Activated CD4-positive, alpha-beta T cell treated with anti-CD3 and anti-CD28 coated beads for 48 hours (primary cell): ENCODE measurements at regions not wholly inside any gene's neighbourhood (a gene's known extent, or its start where the extent isn't known, plus 50 kb on each side); places are given as distances from the start of the nearest gene placed in this dataset.
"Not testable (repeated sequence)": the region's sequence is repeated elsewhere in the genome, so short reads cannot be mapped to it uniquely, and the experiment has no call there.

Experiments
- DNase-seq: peaks from one replicate; pipeline ENCODE4 v3.0.0-alpha.2; 2020

DNA sequence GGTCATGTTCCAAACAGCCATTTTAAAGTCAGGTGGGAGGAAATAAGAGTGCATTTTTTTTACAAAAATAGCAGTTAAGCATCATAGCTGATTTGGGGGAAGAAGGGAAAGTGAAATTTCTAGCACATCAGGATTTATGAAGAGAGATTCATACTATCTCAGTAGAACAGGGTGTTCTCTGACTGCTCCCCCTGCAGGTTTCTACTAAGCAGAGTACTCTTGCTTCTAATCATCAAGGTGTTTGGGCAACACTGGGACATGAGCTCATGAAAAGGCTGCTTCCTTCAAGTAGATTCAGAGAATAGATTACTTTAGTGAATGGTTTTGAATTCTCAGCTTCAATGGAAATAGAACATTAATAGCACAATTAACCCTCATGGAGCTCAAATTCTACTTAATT is 591.4 kb upstream of the PCDH10 start:
- DNase-seq, result no peak

DNA sequence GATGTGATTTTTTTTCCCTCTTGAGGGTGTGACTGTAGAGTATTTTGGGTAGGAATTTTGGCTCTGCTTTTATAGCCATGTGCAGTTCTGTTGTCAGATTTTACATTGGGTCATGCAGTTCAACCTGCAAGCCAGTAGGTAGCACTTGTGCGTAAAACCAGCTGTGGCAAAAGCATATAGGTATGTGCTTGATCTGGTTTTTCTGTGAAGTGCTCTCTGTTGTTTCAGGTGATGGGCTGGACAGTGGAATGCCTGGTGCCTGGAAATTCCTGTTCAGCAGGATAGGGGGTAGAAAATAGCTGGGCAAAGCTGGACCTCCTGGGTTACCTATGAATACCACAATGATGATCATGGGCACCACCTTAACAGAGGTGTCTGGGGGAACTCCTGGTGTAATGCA is 584.2 kb upstream of the PCDH10 start:
- no peak for DNase-seq

DNA sequence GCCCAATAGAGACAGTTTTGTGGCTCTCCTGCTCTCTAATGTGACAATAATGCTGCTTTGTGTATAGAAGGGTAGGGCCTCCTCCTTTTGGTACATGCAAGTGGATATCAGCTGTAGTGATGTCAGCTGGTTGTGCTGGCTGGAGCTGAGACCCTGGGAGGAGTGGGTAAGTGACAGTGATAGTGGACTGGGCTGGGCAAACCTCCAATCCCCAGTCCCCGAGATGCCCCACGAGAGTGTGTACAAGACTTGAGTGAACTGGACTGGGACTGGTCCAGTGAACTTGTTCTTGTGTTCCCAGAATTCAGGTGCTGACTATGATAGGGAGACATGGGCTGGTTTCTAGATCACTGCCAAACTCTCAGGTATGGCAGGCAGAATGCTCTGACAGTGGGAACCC is 583.6 kb upstream of the PCDH10 start:
- no peak for DNase-seq

DNA sequence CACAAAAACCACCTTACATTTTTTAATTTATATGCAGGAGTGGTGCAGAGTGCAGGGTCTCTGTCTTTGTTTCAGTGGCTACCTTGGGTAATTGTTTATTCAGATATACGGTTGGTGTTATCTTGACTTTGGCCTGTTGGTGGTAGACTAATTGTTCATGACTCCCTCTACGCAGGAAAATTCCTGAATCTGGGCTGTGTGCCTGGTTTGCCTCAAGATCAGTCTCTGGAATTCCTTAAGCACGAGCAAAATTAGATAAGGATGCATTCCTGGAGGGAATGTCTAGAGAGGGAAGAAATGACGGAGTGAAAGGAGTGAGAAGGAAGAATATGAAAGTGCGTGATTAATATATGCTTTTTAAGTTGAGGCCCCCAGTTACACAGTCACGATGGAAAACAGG is 576.9 kb upstream of the PCDH10 start:
- DNase-seq, result no peak

DNA sequence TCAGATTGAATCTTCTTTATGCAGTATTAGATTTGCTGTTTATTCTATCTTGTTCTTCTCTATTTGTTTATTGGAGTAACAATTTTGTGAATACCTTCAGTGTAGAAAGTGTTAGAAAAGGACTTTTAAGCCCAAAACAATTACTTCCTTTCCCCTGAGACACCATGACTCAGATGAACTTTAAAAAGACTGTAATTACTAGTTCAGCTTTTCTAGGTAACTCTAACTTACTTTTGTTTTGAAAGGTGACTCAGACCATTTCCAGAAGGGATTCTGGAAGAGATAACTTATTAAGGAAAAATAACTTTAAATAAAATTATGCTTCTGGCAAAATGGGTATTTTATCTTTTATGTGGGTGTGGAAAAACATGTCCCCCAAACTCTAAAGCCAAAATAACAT is 561.5 kb upstream of the PCDH10 start:
- no peak for DNase-seq

DNA sequence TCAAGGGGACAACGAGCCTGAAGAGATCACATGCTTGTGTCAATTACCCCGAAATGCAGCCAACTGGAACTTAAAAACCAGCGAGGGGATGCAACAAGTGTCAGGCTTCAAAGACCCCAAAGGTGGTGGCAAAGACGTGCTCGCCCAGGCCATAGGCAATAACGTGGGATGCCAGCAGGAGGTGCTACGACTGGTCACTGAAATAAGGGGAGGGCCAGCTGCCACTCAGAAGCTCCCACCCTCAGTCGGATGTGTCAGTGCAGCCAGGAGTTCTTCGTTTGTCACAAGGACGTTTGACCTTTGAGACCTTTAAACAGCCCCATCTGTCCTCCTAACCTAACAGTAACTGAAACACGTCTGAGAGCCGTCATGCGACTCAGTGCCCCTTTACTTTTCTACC is 556.8 kb upstream of the PCDH10 start:
- no peak for DNase-seq

DNA sequence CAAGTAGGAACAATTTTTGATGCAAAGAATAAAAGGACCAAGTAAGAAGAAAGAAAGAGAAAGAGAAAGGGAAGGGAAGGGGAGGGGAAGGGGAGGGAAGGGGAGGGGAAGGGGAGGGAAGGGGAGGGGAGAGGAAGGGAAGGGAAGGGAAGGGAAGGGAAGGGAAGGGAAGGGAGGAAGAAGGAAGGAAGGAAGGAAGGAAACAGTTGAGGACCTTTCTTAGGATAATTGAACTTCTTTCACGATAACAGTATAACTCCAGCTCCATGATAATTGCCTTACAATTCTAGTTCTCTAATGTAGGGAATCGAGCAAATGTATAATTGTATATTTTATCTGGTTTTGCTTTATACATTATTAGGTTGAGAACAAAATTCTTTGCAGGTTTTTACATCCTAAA is 556.2 kb upstream of the PCDH10 start:
- no peak for DNase-seq

DNA sequence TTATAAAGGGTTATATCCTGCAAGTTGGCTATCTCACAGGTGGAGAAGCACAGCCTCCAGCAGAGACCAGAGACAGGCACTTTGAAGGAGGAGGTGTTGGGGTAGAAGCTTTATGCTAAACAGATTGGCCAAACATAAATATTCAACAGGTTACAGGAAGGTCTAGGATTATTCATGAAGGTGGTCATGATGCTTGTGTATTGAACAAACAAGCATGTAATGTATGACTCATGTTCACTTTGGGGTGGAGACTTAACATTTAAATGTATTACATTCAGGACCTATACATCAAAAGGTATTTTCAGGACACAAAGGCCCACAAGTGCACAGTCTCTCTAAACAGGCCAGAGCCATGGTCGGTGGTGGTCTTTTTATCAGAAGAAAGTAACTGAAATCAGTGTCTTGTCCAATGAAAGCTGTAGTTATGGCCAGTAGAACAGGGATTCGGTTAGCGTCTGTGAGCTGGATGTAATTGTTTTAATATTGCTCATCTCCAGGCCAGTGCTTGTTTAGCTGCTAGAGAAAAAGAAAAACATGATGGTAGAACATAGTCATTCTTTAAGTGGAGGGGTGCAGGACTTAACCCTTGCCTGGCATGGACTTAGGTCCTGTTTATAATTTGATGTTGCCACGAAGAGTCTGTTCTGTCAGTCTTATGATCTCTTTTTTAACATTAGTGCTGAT is 555.2 kb upstream of the PCDH10 start:
- DNase-seq, result no peak

DNA sequence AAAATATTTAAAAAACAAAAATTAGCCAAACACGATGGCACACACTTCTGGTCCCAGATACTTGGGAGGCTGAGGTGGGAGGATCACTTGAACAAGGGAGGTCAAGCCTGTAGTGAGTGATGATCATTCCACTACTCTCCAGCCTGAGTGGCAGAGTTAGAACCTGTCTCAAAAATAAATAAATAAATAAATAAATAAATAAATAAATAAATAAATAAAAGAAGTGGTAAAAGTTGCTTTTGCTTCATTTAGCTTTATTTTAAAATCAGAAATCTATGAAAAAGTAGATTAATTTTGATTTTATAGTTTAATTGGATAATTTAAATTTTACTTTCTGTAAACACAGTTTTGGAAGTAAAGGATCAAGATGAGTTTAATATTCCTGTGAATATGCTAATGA is 552.9 kb upstream of the PCDH10 start:
- DNase-seq, result no peak

DNA sequence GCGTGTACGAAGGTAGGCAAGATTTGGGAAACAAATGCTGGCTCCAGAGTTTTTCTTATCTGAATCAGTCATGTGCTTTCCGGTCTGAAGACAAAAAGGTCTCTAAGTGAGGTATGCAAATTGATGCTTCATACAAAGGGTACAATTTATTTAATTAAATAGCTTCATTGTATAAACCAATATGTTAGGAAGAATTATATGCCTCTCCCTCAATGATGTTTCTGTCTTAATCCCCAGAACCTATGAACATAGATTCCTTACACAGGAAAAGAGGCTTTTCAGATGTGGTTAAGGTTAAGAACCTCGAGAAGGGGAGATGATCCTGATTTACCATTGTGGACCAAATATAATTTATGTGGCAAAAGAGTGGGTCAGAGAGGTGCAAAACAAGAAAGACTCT is 543.5 kb upstream of the PCDH10 start:
- no peak for DNase-seq

DNA sequence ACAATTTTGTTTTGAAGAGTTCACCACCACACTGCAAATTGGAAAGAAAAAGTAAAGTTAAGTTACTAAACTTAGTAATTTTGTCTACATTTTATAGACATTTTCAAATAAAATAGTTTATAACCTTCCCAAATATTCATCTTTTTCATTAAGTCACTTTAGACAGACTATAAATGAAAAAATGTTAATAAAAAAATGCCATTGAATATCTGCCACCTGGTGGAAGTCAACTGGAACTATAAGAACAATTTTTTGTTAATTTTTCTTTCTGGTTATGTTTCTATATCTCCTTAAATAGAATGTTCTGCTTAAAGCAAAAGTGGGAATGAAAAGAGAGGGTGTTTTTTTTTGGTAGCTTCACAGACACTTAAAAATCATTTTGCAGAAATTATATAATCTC is 534.4 kb upstream of the PCDH10 start:
- no peak for DNase-seq

DNA sequence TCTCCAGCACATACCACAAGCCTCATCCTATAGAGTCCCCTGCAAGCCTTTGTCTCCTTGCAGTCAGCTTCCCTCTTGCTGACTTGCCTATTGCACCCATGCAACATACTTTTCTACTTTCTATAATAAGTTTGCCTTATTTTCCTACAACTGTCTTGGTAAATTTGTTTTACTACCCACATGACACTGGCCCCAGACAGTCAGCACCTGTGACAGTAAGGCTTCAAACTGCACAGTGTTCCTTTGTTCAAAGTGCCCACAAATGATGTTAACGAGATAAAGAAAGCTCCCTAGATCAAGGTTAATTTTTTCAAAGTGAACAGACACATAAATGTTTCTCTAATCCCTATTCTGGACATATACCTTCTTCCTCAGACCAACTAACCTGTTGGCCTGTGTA is 529.1 kb upstream of the PCDH10 start:
- no peak for DNase-seq

DNA sequence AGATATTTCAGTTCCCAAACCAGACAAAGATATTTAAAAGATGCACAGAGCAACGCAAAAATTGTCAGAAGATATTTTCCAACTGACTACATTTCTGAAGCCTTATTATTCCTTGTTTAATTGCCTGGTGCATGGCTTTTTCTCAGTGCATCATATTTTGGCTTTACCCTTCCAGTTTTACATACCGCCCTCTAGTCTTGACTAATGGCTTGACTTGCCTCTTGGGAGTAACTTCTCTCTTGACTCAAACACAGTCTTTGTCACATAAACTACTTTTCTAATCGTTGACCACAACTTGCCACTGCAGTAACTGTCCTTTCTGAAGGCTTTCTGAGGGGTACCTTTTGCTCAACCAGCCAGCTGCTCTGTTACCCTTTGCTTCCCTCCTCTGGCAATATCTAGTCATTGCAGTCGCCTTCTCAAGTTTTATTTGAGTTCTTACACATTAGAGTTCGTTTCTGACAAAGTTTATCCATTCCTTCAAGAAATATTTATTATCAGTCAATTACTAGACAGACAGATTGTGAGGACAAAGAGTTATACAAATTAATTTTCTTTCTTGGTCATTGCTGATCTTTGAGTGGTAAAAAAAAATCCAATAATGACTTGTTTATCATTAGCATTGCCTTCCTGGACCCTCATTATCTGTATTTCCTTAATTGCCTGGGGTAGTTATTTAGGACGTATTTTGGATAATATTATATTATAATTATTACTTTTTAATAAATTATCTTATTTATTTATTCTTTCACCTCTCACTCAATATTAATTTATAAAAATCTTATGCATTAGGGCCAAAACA is 506.9 kb upstream of the PCDH10 start:
- peak; percentile 4 for DNase-seq

DNA sequence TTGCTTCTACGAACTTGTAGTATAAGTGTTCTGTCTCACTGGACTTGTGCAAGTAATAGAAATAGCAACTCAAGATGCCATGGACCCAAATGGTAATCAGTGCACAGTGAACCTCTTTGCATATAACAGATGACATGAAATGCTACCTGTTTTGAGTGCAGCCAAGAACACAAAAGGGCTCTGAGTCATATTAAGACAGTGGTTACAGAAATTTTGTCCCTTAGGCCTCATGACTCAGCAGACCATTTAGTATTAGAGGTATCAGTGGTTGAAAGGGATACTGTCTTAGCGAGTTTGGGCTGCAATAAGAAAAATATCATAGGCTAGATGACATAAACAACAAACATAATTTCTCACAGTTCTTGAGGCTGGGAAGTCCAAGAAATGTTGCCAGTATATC is 502.9 kb upstream of the PCDH10 start:
- DNase-seq, result no peak

DNA sequence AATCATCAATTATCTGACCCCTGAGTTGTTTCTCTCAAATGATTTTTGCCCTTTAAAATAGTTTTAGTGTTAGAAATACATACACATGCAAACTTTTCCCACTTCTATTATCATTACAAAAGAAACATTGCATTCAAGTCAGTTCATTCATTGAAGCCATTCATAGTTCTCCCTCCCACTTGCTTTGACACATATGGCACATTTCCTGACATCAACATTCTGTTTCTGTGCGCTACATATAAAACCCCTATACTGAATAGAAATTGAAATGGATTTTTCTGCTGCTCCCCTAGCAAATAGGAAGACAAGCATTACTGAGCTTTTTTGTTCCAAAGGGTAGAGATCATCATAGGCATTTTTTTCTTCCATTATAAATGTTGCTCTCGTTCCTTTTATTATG is 497.9 kb upstream of the PCDH10 start:
- DNase-seq, result no peak

DNA sequence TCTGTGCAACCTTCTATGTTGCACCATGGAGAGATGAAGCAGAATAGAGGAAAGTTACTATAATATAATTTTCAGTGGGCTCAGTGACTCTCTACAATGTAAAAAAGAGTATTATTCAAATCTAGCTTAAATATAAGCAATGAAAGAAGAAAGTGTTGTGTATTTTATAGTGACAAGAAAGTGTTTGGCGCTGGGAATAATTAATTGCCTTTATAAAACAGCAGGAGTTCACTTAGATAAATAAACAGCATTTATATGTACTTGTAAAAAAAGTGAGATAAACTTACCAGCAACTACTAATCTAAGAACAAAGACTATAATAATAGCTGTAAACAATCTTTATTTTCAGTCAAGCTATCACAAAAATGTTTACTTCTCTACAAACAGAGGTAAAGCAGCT is 488.9 kb upstream of the PCDH10 start:
- no peak for DNase-seq

DNA sequence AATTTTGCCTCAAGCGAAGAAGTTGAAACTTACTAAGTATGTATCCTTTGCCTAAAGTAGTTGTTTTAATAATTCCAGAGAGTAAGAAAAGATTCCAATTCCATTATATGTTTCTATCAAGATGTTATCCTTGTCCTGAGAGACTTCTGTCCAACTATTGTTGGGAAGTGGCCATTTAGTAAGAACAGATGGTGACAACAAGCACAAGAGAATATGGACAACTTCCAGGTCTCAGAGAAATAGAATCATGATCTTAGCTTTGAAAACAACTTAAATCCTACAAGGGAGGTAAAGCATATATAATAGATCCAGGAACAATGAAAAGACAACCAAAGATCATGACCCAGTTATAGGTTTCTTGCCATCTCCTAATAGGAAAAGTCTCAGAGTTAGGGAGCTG is 486.6 kb upstream of the PCDH10 start:
- no peak for DNase-seq

DNA sequence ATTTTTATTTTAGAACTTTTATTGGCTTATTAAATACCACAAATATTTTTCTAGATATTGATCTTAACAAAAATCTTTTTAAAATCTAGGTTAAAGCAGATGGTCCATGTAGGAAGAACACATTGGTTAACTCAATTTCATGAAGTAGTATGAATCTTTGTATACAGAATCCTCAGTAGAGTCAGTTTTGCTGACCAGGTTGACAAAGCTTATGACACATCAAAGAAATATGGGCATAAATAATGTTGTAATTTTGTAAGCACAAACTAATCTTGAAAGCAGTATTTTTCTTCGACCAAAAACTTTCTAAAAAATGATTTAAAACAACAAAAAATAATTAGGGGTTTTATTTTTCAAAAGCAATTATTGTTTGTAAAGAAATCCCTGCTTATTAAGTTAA is 479.3 kb upstream of the PCDH10 start:
- DNase-seq, result no peak

DNA sequence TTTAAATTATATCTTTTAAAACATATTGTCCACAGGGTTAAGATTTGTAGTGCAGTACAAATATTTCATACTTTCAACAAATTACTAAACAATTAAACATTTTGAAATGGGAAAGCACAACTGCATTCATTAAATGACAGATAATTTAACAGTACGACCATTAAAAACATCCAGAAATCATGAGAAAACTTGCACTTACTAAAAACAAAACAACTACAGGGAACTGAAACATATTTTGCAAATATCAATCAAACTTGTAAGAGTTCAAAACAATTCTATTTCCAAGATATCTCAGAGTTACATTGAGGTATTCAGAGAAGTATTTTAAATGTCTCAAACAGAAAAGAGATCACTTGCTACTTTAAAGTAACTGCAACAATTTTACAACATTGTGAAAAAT is 478.5 kb upstream of the PCDH10 start:
- no peak for DNase-seq

DNA sequence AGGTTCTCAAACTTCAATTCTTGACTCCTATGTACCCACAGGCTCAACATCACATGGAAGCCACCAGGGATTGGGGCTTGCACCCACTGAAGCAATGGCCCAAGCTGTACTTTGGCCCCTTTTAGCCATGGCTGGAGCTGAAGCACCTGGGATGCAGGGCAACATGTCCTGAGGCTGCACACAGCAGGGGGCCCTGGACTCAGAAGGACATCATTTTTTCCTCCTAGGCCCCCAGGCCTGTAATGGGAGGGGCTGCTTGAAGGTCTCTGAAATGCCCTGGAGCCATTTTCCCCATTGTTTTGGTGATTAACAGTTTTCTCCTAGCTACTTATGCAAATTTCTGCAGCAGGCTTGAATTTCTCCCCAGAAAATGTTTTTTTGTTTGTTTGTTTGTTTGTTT is 465.1 kb upstream of the PCDH10 start:
- no peak for DNase-seq

DNA sequence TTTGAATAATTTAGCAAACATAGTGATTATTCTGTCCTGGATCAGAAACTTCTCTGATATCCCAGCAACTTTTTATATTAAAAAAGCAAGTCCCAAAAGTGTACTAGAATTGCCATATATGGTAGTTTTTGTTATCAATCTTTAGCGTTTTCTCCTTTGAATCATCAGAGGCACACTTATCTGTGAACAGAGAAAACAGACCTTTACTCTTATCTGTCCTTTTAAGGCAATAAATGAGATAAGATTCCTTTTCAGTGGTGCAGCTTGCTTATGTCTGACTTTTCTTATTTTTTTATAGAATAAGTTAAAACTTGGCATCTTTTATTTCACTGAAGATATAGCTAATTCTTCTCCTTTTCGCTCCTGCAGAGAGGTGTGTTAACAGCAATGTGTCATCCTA is 458.1 kb upstream of the PCDH10 start:
- DNase-seq, result no peak

DNA sequence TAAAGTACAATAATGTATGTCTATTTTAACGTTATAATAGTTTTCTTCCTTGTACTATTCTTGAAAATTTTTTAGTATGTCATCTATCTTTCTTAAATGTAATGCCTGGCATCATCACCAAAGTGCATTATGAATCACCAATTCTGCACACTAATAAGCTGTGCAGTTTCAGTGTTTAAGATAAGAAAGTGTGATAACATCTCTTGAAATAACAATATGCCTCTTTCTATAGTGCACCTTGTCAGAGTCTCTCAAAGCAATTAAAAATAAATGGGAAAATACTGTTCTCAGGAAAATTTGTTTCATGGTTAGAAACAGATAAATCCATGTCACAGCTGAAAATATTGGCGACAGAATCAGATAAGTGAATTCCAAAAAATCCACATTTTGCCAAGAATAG is 457.4 kb upstream of the PCDH10 start:
- DNase-seq, result no peak

DNA sequence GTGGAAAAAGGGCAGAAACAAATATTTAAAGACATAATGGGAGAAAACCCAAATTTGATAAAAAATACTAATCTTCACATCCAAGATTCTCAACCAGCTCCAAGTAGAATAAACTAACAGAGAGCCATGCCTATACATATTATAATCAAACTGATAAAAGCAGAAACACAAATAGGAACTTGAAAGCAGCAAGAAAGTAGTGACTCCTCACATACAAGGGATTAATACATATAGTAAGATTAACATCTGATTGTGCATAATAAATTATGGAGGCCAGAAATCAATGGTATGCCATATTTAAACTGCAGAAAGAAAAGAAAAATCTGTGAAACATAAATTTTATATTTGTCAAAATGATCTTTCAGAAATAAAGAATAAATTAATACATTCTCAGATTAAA is 454.3 kb upstream of the PCDH10 start:
- no peak for DNase-seq

DNA sequence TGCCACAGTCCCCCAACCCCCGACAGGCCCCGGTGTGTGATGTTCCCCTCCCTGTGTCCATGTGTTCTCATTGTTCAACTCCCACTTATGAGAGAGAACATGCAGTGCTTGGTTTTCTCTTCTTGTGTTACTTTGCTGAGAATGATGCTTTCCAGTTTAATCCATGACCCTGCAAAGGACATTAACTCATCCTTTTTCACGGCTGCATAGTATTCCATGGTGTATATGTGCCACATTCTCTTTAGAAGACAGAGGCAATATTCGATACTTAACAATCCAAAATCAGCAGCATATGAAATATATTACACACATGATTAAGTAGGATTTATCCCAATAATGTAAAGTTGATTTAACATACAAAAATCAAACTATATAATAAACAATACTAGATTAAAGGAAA is 451.6 kb upstream of the PCDH10 start:
- not testable (repeated sequence) for DNase-seq

DNA sequence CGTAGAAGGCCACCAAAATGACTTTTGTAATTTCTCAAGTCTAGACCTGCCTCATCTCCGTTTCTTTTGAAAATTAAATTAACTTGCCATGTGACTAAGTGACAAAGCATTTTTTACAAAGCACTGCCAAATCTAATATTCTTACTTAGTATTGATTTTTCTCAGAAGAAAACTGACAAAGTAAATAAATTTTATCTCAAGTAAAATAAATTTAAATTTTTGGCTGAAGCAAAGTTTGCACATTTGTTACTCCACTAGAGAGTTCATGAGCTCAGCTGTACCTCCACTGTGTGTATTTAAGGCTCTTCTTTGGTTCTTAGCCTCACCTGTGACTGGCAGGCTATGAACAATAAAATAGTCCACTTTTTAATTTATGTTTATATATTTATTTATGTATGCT is 441.1 kb upstream of the PCDH10 start:
- DNase-seq, result no peak
